ENCODE measurements at regions not wholly inside any gene's neighbourhood (a gene's known extent, or its start where the extent isn't known, plus 50 kb on each side); places are given as distances from the start of the nearest gene placed in this dataset.

- TF ChIP-seq, protein P1, sequence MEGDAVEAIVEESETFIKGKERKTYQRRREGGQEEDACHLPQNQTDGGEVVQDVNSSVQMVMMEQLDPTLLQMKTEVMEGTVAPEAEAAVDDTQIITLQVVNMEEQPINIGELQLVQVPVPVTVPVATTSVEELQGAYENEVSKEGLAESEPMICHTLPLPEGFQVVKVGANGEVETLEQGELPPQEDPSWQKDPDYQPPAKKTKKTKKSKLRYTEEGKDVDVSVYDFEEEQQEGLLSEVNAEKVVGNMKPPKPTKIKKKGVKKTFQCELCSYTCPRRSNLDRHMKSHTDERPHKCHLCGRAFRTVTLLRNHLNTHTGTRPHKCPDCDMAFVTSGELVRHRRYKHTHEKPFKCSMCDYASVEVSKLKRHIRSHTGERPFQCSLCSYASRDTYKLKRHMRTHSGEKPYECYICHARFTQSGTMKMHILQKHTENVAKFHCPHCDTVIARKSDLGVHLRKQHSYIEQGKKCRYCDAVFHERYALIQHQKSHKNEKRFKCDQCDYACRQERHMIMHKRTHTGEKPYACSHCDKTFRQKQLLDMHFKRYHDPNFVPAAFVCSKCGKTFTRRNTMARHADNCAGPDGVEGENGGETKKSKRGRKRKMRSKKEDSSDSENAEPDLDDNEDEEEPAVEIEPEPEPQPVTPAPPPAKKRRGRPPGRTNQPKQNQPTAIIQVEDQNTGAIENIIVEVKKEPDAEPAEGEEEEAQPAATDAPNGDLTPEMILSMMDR (IDR thresholded peaks at IDR 0.05), result no peak
- TF ChIP-seq EP300 (IDR thresholded peaks at IDR 0.05) (no peak), POLR2A (IDR thresholded peaks at IDR 0.05) (no peak)
These were observed 119.5 kb upstream of the TNC start for GRCh38 chr9:115237385-115237998.

Measured in upper lobe of left lung (tissue), 4 donors.